ENCODE measurements at regions not wholly inside any gene's neighbourhood (a gene's known extent, or its start where the extent isn't known, plus 50 kb on each side); places are given as distances from the start of the nearest gene placed in this dataset.
"Not testable (repeated sequence)": the region's sequence is repeated elsewhere in the genome, so short reads cannot be mapped to it uniquely, and the experiment has no call there.

DNA sequence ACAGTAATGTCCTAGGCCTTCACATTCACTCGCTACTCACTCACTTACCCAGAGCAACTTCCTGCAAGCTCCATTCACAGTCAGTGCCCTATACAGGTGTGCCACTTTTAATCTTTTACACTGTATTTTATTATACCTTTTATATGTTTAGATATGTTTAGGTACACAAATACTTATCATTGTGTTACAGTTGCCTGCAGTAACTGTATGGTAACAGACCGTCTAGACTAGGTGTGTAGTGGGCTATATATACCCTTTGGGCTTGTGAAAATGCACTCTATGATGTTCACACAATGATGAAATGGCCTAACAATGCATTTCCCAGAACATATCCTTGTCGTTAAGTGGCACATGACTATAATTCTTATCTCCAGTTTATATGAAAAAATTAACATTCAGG lies 204.5 kb upstream of the HMCN1 start:
- POLR2A ChIA-PET, result no interaction called here
- CTCF ChIA-PET, result no interaction called here

DNA sequence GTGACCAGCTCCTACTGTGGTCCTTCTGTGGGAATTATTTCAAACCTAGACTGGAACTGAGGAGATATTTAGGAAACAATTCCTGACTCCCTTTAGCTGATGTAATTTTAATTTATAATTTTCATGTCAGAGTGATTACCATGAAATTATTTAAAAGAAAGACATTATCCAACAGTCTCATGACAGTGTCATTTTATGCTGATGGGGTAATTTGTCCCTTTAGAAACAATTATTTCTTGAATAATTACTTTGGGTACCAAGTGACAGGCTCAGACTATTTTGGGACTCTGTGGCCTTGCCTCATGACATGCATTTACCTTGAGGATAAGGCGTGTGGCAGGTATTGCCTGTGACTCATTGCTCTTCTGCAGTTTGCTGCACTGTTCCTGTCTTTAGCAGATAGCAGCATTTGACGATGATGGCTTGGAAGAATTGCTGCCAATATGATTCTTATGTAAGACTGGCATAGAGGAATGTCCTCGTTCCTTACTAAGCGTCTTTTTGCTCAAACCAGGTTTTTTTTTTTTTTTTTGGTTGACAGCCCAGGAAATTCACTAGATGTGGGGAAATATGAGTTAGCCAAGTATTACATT lies 206.0 kb upstream of the HMCN1 start:
- ChIA-PET CTCF (interaction anchor here (1.2 kb wide), 1 partner anchor 68 kb away, joined by 3 read pairs; no protein-coding TSS in a partner anchor), POLR2A (no interaction called here)

DNA sequence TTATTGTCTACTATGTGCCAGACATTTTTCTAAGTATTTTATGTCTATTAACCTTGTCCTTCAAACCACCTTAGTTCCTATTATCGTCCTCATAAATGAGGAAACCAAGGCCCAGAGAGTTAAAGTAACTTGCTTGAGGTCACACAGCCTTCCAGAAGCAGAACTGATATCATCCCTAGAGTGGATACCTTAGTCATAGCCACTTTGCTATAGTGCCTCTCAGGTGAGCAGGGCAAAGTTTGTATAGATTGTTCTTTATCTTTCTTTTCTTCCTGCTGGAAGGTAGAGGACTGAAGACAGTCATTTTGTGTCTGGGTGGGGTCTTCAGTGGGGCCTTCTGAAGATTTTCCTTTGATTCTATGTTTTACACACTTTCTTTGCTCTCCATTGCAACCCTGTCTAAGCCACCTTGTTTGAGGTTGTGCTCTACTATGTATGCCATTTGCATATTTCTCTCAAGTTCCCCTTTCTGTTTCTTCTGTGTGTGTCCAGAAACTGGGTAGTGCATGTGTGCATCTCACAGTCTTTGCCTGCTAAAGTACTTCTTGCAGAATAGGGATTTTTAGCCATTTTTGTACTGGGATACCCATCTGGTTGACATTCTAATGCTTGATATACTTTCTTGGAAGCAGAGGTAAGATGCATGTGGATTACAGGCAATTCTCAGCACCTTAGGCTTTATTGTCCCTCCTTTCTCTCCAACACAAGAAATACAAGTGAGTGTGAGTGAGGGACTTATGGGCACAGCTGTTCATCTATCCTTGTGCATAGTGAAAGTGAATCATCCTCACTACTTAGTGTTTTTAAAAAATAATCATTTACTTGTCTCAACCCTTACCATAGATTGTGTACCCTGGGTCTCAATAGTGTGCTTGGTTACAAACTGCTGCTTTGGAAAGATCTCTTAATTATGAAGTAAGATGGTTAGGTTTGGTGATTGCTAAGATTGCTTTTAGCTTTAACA lies 207.6 kb upstream of the HMCN1 start:
- CTCF ChIA-PET, result no interaction called here

DNA sequence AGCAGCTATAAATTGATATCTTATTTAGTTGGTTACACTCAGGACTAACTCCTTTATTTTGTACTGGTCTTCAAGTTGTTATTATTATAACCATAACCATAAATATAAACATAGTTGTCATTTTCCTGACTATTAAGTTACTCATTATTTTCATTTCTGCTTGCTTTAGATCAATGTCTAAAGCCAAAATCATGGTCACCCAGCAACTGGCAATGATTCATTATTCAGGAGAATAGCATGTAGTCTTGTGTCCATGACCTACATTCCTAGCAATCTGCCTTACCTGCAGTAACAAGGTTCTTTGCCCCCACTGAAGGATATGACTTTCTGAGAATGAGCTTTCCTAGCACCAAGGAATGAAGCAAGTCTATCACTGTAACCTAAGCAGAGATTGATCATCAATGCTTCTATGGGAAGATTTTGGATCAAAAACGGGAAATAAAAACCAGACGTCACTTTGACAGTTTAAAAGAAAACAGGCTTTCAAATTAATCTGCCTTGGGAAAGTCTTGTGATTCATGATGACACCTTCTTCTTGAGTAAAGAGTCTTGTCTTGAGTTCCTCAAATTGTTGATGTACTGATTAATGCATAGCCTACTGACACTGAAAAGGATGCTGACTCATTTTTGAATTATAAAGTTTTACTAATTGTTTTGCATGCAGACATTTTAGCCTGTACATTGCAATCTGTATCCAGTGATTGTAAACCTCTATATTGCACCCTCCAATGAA lies 203.3 kb upstream of the IVNS1ABP start:
- CTCF ChIA-PET, result no interaction called here
- POLR2A ChIA-PET, result no interaction called here

More for the DNA sequence above, 207.6 kb upstream of the HMCN1 start:
- POLR2A ChIA-PET, result no interaction called here

- ChIA-PET CTCF (no interaction called here), POLR2A (no interaction called here)
Measured at GRCh38 chr1:185517808-185518419, 200.9 kb upstream of the IVNS1ABP start.

DNA sequence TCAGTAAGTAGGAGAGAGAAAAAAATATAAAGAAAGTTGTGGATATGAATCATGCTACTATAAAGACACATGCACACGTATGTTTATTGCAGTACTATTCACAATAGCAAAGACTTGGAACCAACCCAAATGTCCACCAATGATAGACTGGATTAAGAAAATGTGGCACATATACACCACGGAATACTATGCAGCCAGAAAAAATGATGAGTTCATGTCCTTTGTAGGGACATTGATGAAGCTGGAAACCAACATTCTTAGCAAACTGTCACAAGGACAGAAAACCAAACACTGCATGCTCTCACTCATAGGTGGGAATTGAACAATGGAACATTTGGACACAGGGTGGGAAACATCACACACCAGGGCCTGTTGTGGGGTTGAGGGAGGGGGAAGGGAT lies 200.3 kb upstream of the IVNS1ABP start:
- POLR2A ChIA-PET, CTCF ChIA-PET: not testable (repeated sequence)

DNA sequence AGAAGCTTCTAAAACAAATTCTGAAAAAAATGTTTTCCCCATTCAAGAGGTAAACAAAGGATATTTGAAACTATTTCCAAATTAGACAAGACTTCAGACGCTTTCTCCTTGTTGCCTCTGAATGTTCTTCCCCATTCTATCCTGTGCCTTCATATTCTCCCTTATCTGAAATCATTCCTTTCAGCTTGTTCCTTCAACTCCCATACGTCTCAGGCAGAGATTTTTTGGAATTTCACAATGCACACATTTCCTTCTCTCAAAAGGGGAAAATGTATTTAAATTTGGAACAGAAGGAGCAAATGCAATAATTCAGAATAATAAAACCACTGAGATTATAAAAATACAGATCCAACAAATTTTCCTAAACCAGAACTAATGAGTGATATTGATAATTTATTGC lies 198.7 kb upstream of the IVNS1ABP start:
- POLR2A ChIA-PET, result no interaction called here

GRCh38 chr1:185514311-185514710 lies 197.3 kb upstream of the IVNS1ABP start:
- CTCF ChIA-PET, result no interaction called here
- POLR2A ChIA-PET, result no interaction called here

More for the DNA sequence above, 198.7 kb upstream of the IVNS1ABP start:
- CTCF ChIA-PET, result no interaction called here

DNA sequence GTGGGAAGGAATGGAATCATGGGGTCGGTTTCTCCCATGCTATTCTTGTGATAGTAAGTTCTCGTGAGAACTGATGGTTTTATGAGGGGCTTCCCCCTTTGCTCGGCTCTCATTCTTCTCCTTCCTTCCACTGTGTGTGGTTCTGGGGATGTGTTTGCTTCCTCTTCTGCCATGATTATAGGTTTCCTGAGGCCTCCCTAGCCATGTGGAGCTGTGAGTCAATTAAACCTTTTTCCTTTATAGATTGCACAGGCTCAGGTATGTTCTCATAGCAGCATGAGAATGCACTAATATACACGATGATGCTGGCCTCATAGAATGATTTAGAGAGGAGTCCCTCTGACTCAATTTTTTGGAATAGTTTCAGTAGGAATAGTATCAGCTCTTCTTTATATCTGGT lies 195.4 kb upstream of the IVNS1ABP start:
- CTCF ChIA-PET, result interaction anchor here (0.6 kb wide), 1 partner anchor 339 kb away, joined by 4 read pairs; no protein-coding TSS in a partner anchor
- POLR2A ChIA-PET, result no interaction called here

GRCh38 chr1:185501099-185501498 lies 184.1 kb upstream of the IVNS1ABP start:
- CTCF ChIA-PET, result no interaction called here
- POLR2A ChIA-PET, result no interaction called here

GRCh38 chr1:185500001-185500626 lies 183.1 kb upstream of the IVNS1ABP start:
- ChIA-PET POLR2A (interaction anchor here (0.5 kb wide), 1 partner anchor 68 kb away, joined by 9 read pairs; no protein-coding TSS in a partner anchor), CTCF (interaction anchor here (1.3 kb wide), 1 partner anchor 60 kb away, joined by 3 read pairs; no protein-coding TSS in a partner anchor)

DNA sequence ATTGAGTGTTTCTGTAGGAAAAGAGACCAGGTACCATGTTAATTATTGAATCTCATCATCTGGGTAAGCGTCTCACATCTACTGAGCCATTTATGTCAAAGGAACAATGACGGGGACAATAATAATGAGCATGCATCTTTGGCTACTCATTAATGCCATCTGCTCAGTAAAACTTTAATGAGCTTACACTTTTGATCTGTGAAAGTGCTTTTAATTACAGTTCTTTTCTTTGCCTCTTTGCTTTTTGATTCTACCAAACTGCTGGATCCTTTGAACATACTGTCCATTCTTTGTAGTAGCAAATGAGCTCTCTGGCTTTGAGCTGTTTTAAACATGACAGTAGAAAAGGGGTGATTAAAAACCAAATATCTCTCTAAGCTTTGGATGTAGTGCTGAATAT lies 181.2 kb upstream of the IVNS1ABP start:
- CTCF ChIA-PET, result no interaction called here
- POLR2A ChIA-PET, result no interaction called here

DNA sequence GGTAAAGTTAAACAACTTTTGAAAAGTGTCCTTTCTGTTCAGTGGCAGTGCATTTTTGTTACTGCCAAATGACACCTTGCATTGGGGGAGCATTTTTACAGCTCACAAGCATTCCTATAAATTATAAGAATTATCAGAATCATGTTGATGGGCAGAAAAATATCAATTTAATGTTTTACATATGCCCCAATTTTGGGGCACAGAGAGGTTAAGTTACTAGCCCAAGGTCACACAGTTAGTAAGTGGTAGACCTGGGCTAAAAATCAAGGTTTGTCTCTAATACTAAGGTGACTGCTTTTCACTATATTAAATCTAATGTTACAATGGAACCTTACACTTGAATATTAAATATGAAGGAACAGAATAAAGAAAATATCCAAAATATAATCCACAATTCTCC lies 180.1 kb upstream of the IVNS1ABP start:
- CTCF ChIA-PET, result no interaction called here
- POLR2A ChIA-PET, result no interaction called here

GRCh38 chr1:185495898-185496297 lies 178.9 kb upstream of the IVNS1ABP start:
- CTCF ChIA-PET, result no interaction called here
- POLR2A ChIA-PET, result no interaction called here

- POLR2A ChIA-PET, result no interaction called here
- CTCF ChIA-PET, result no interaction called here
Measured at GRCh38 chr1:185495007-185495406, 178.0 kb upstream of the IVNS1ABP start.

DNA sequence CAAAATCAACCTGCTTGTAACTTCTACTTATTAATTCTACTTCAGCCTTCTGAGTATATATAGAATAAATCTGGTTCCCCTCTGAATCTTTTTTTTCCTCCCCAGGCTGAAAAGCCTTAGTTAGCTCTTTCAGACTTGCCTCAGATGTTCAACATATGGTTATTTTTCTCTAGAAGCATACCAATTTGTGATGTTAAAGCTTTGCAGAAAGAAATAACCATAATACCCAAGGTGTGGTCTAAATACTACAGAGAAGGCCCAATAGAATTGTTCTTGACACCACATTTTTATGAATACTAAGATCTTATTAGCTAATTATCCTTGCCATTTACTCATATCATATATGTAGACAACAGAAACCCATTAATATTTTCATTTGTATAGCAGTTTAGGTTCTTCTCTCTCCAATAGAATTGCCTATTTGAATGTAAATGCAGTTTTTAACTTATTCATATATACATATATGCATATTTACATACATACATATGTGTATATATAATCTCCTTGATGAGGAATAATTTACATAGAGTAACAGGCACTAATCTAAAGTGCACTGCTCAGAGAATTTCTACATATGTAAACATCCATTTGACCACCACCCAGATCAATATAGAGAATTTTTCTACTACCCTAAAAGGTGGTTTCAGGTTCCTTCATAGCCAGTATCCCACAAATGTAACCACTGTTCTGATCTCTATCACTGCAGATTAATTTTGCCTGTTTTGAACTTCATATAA lies 175.2 kb upstream of the IVNS1ABP start:
- ChIA-PET POLR2A (no interaction called here), CTCF (no interaction called here)

DNA sequence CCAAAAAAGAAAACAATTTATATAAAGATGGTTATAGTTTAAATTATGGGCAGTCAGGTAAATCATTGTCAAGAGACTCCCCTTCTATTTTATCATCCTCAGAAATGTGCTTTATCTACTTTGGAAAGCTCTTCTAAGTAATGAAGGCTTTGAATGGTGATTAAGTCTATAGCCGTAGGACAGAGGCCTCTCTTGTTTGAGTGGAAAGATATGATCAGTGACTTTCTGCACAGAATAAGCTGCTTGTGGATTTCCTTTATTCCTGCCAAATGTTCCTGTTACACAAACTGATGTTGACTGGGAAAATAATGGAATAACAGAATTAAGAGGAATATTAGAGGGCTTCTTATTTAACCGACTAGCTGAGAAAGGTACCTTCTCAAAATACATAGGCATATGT lies 174.6 kb upstream of the IVNS1ABP start:
- ChIA-PET CTCF (no interaction called here), POLR2A (no interaction called here)

DNA sequence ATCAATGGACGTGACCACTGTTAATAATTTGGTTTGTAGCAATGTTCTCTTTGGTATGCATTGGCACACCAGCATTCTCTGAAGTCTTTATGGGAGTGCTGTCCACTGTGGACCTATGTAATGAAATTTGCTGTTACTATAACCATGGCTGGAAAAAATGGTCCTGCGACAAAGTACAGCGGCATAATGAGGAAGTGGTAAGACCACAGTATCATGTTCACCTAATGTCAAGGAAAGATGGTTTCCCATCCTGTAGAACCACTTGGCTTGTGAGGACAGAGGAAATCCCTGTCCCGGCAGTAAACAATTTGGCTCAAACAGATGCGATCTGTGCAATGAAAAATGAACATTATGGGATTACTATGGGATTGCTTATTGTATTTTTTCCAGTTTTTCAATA lies 173.9 kb upstream of the IVNS1ABP start:
- CTCF ChIA-PET, result no interaction called here
- POLR2A ChIA-PET, result no interaction called here

DNA sequence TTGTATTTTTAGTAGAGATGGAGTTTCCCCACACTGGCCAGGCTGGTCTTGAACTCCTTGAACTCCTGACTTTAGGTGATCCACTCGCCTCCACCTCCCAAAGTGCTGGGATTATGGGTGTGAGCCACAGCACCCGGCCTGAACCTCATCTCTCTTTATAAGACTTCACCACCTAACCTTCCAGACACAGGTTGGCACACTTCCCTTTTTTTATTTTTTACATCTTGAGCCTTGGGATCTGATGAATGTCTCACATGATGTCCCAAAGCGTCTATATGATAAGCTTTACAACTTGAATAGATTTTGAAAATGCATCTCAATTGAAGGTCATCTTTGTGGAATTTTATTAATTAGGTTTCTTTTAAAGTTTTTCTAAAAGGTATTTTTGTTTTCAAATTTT lies 172.4 kb upstream of the IVNS1ABP start:
- CTCF ChIA-PET, result no interaction called here
- POLR2A ChIA-PET, result no interaction called here

Data from activated CD8-positive, alpha-beta memory T cell treated with anti-CD3 and anti-CD28 coated beads for 36 hours (primary cell).